GM10248 (cell line): ENCODE measurements at regions not wholly inside any gene's neighbourhood (a gene's known extent, or its start where the extent isn't known, plus 50 kb on each side); places are given as distances from the start of the nearest gene placed in this dataset.
A peak's percentile ranks its signal among the peaks of the same experiment; 100 is the strongest.

ENCODE experiments used
- CTCF ChIA-PET: fragments of 300-600 bp; sonication (Branson Sonifier 250); formaldehyde crosslinking; extraction: SDS; loops from one replicate; lab custom pipeline; 2021; ENCODE audit warnings: antibody characterized with exemption; lab: Yijun Ruan, JAX
- POLR2A ChIA-PET: fragments of 350-650 bp; sonication (Branson Sonifier 250); formaldehyde crosslinking; extraction: SDS; loops from one replicate; lab custom pipeline; 2020; ENCODE audit warnings: antibody characterized with exemption; lab: Yijun Ruan, JAX
- DNase-seq: peaks from one replicate; pipeline ENCODE4 v3.0.0; 2012; ENCODE audit errors: extremely low spot score
- CTCF ChIP-seq: IDR thresholded peaks from 2 replicates; pipeline ENCODE4 v1.5.1; 2012; ENCODE audit warnings: mild to moderate bottlenecking, low read depth; ENCODE audit errors: extremely low read depth, missing control alignments, control extremely low read depth

- ChIA-PET CTCF (interaction anchor here (0.7 kb wide), 1 partner anchor 85 kb away, joined by 3 read pairs; no protein-coding TSS in a partner anchor), POLR2A (no interaction called here)
- no peak for TF ChIP-seq CTCF
- DNase-seq = peak; percentile 41
Measured at GRCh38 chr1:169027607-169028320, 78.7 kb upstream of the ATP1B1 start.

DNA sequence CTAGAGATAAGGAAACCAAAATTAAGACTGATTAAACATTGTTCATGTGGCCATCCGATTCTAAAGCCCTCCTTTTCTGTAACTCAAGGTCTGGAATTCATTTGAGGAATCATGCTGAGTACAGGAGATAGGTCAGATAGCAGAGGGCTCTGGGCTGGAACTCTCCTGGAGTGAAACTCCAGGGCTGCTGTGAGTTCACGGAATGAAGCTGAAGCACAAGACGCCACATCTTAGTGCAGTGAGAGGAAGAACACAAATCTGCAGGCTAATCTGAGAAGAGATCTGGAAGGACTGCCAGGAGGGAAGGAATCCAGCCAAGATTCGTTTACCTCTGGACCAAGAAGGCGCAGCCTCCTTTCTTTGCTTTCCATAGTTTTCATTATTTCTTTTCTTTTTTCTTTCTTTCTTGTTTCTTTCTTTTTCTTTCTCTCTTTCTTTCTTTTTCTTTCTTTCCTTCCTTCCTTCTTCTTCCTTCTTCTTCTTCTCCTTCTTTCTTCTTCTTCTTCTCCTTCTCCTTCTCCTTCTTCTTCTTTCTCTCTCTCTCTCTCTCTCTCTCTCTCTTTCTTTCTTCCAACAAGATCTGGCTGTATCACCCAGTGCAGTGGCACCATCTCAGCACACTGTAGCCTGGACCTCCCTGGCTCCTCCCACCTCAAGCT is 74.8 kb upstream of the ATP1B1 start:
- no peak for TF ChIP-seq CTCF

DNA sequence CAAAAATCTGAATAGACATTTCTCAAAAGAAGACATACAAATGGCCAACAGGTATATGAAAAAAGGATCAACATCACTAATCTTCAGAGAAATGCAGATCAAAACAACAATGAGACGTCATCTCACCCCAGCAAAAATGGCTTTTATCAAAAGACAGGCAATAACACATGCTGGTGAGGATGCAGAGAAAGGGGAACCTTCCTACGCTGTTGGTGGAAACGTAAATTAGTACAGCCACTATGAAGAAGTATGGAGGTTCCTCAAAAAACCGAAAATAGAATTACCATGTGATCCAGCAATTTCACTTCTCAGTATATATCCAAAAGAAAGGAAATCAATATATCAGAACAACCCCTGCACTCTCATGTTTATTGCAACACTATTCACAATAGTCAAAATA is 65.1 kb upstream of the ATP1B1 start:
- DNase-seq = no peak
- ChIA-PET POLR2A (no interaction called here), CTCF (interaction anchor here (0.8 to 1.6 kb wide), 3 partner anchors 18 to 121 kb away, joined by 3 to 4 read pairs (median 4); no protein-coding TSS in a partner anchor)
- TF ChIP-seq CTCF = no peak

More for the DNA sequence above, 74.8 kb upstream of the ATP1B1 start:
- CTCF ChIA-PET = interaction anchor here (0.9 to 1.2 kb wide), 2 partner anchors 11 to 69 kb away, joined by 3 read pairs; no protein-coding TSS in a partner anchor
- POLR2A ChIA-PET = no interaction called here
- DNase-seq = no peak

DNA sequence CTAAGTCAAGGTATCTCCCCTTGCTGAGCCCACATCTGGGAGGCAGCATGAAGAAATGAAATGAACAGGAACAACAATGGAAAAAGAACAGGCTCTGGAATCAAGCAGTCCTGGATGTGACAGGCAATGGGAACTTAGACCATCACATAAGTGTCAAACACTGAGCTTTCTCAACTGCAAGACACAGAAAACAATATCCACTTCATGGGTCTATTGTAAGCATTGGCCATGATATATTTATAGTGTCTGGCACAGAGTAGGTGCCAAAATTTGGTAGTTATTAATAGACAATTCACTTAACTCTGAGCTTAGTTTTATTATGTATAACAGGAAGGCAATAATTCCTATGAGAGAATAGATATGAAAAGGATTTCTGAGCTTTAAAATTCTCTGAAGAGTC is 64.1 kb upstream of the ATP1B1 start:
- TF ChIP-seq CTCF = no peak
- ChIA-PET POLR2A (no interaction called here), CTCF (interaction anchor here (0.7 to 1.6 kb wide), 7 partner anchors 10 to 86 kb away, joined by 3 to 4 read pairs (median 3); no protein-coding TSS in a partner anchor)
- DNase-seq = no peak

DNA sequence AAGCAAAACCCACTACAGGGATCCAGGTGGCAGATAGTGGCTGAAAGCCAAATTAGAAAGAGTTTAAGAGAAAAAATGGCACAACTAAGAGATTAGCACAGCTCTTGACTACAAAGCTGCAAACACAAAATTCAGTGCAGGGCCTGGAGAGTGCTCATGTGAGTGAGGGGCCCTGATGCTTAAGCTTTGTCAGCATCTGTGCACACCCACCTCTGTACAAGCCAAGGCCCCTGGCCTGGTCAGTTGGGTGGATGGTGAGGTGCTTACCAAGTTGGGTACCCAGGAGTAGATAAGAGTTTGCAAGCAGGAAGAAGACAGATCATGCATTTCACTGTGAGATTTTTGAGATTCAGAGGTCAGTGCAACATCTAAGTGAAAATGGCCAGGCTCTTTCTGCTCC is 62.7 kb upstream of the ATP1B1 start:
- no peak for TF ChIP-seq CTCF
- ChIA-PET POLR2A (no interaction called here), CTCF (interaction anchor here (1.2 to 1.5 kb wide), 3 partner anchors 14 to 50 kb away, joined by 3 read pairs; no protein-coding TSS in a partner anchor)
- no peak for DNase-seq

GRCh38 chr1:169044296-169044695 is 62.2 kb upstream of the ATP1B1 start:
- POLR2A ChIA-PET = no interaction called here
- no peak for TF ChIP-seq CTCF
- peak; percentile 44 for DNase-seq
- CTCF ChIA-PET = interaction anchor here (1.2 to 1.6 kb wide), 4 partner anchors 14 to 50 kb away, joined by 3 read pairs; no protein-coding TSS in a partner anchor
